GM18873 (cell line): ENCODE measurements at regions not wholly inside any gene's neighbourhood (a gene's known extent, or its start where the extent isn't known, plus 50 kb on each side); places are given as distances from the start of the nearest gene placed in this dataset.
A peak's percentile ranks its signal among the peaks of the same experiment; 100 is the strongest.
"Not testable (repeated sequence)": the region's sequence is repeated elsewhere in the genome, so short reads cannot be mapped to it uniquely, and the experiment has no call there.

ENCODE experiments used
- ATAC-seq: cut with Tn5 transposase; IDR thresholded peaks from one replicate; pipeline ENCODE4 v1.9.1; 2021; ENCODE audit warnings: mild to moderate bottlenecking, moderate library complexity, moderate number of reproducible peaks; ENCODE audit not compliant: unreplicated experiment, low FRiP score

GRCh38 chr1:104135036-104135435, 385.3 kb downstream of the AMY1C start:
- ATAC-seq: not testable (repeated sequence)

GRCh38 chr1:104136621-104137020, 386.9 kb downstream of the AMY1C start:
- ATAC-seq: no peak

- no peak for ATAC-seq
Observed at GRCh38 chr1:104156738-104157137, 407.0 kb downstream of the AMY1C start.

DNA sequence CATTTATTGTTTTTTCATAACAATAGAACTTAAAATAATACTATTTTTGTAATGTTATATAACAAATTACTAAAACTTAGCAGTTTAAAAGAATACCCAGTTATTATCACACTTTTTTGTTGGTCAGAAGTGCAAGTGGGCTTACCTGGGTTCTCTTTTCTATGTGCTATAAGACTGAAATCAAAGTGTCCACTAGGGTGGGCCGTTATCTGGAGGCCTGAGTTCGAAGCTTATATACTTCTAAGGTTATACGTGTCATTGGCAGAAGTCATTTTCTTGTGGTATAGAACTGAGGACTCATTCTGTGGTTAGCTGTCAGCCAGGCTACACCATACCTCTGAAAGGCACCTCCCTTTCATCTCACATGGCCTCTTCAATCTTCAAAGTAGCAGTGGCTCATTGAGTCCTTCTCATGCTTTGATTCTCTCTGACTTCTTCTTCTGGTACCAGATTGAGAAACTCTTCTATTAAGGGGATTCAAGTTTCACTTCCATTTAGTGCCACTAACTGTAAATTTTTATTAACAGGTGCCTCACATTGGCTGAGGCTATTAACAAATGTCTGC, 414.3 kb downstream of the AMY1C start:
- no peak for ATAC-seq

DNA sequence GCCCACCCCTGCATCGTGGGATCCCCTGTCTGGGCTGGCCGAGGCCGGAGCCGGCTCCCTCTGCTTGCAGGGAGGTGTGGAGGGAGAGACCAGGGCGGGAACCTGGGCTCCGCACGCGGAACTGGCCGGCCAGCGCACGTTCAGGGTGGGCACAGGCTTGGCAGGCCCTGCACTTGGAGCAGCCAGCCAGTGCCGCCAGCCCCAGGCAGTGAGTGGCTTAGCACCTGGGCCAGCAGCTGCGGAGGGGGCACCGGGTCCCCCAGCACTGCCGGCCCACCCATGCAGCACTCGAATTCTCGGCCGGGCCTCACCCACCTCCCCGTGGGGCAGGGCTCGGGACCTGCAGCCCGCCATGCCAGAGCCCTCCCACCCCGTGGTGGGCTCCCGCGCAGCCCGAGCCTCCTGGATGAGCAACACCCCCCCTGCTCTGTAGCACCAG, 422.6 kb downstream of the AMY1C start:
- no peak for ATAC-seq

DNA sequence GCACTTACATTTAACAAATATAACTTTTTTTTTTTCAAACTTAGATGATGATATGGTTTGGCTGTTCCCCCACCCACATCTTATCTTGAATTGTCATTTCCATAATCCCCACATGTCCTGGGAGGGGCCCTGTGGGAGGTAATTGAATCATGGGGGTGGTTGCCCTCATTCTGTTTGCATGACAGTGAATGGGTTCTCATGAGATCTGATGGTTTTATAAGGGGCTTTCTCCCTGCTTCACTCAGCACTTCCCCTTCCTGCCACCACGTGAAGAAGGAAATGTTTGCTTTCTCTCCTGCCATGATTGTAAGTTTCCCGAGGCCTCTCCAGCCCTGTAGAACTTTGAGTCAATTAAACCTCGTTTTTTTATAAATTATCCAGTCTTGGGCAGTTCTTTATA, 432.6 kb downstream of the AMY1C start:
- no peak for ATAC-seq

- no peak for ATAC-seq
Observed at GRCh38 chr1:104189207-104189606, 439.5 kb downstream of the AMY1C start.

DNA sequence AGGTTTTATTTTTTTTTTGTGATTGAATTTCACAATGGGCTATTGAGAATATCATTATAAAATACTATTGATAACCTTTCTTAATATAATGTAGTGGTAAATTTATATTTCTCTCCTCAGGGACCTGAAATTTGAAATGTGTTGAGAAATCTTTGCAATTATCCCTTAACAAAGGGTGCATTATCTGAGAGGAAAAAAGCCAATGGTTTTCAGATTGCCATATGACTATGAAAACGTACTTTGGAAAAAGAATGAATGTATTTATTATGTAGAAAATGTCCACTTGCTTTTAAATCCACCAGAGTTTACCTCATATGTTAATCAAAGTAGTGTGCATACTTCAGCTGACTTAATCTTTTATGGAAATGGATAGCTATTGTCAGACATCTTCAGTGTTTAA, 441.1 kb downstream of the AMY1C start:
- ATAC-seq: no peak

GRCh38 chr1:104195395-104195794, 445.7 kb downstream of the AMY1C start:
- ATAC-seq: no peak

- no peak for ATAC-seq
Observed at GRCh38 chr1:104196136-104196535, 446.4 kb downstream of the AMY1C start.

DNA sequence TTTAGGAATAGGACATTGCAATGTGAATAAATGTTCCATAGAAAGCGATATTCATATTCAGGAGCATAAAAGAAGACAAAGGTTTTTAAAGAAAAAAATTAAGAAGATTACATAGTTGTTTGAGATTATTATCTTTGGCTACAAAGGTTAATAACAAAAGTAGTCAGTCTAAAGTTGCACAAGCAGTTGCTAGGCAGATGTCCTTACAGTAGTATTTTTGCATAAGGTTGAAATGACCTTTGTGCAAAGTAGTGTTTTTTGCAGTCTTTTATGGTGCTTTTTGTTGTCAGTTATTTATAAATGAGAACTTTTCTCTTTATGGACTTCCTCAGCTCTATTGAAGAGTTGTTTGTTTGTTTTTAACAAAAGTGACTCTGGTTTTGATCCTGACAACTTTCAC, 447.8 kb downstream of the AMY1C start:
- no peak for ATAC-seq

DNA sequence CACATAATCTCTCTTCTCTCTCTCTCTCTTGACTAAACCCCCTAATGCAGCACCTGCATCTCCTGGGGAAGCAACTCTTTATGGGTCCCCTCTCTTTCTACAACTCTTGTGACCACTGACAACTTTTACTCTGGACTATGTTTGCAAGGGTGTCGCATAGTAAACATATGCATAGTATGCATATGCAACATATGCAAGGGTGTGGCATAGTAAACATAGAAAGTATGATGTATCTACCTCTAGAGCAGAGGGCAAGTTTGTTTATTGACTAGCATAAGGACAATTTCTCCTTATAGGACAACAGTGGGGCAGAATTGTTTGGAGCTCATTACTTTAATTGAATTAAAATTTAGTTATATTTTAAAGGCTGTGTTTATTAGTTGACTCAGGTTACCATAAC, 462.5 kb downstream of the AMY1C start:
- ATAC-seq: no peak

DNA sequence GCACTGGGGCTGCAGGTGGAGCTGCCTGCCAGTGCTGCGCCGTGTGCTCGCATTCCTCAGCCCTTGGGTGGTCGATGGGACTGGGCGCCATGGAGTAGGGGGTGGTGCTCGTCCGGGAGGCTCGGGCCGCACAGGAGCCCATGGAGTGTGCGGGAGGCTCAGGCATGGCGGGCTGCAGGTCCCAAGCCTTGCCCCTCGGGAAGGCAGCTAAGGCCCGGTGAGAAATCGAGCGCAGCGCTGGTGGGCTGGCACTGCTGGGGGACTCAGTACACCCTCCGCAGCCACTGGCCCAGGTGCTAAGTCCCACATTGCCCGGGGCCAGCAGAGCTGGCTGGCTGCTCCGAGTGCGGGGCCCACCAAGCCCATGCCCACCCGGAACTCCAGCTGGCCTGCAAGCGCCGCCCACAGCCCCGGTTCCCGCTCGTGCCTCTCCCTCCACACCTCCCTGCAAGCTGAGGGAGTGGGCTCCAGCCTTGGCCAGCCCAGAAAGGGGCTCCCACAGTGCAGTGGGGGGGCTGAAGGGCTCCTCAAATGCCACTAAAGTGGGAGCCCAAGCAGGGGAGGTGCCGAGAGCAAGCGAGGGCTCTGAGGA, 467.8 kb downstream of the AMY1C start:
- ATAC-seq: not testable (repeated sequence)

GRCh38 chr1:104229860-104230259, 480.2 kb downstream of the AMY1C start:
- ATAC-seq: no peak

- no peak for ATAC-seq
Observed at GRCh38 chr1:104231676-104232075, 482.0 kb downstream of the AMY1C start.

GRCh38 chr1:104235141-104235540, 485.4 kb downstream of the AMY1C start:
- no peak for ATAC-seq

- ATAC-seq: no peak
Observed at GRCh38 chr1:104238991-104239390, 489.3 kb downstream of the AMY1C start.

- no peak for ATAC-seq
Observed at GRCh38 chr1:104248385-104248784, 498.7 kb downstream of the AMY1C start.

- no peak for ATAC-seq
Observed at GRCh38 chr1:104259481-104259880, 509.8 kb downstream of the AMY1C start.

- not testable (repeated sequence) for ATAC-seq
Observed at GRCh38 chr1:104263110-104263509, 513.4 kb downstream of the AMY1C start.

DNA sequence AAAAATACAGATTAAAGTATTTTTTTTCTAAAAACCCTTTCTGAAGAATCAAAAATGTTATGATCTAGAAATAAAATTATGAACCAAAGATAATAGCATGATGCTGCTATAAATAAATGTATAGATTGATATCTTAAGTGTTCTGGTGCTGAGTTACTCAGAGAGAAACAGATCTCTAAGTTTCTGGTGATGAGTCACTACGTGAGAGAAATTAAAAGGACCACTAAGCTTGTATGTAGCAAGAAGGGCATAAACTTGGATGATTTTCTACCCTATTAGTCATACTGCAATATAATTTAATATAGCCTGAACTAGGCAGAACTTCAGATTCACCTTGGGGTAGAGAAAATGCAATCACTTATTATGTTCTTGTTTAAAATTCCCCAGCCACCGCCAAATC, 514.8 kb downstream of the AMY1C start:
- no peak for ATAC-seq

GRCh38 chr1:104265163-104265562, 515.5 kb downstream of the AMY1C start:
- no peak for ATAC-seq

DNA sequence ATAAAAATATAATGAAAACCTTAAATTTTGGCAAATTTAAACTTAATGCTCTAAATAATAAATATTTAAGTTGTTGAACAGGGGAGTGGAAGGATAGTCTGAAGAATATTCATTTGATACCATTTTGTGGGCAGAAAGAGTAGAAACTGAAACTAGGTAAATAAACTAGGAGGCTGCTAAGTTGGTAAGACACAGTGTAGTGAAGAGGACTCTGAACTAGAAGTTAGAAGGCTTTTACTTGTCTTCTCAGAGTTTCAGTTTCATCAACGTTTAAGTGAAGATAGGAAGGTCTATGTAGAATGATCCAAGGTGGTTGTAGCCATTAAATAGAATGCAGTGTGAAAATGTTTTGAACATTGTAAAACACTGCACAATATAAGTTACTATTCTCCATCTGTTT, 516.9 kb downstream of the AMY1C start:
- peak; percentile 47 for ATAC-seq
